AG10803 (cell line): ENCODE measurements at regions not wholly inside any gene's neighbourhood (a gene's known extent, or its start where the extent isn't known, plus 50 kb on each side); places are given as distances from the start of the nearest gene placed in this dataset.

Experiments
- DNase-seq: peaks from one replicate; pipeline ENCODE4 v3.0.0; 2010; ENCODE audit warnings: low read depth
- H3K4me3 ChIP-seq: 2 replicates; pipeline ENCODE4 v1.5.1; 2011; ENCODE audit warnings: mild to moderate bottlenecking, low read length, control low read depth
- CTCF ChIP-seq: conservative IDR thresholded peaks from 2 replicates; pipeline ENCODE4 v1.5.1; 2011; ENCODE audit warnings: mild to moderate bottlenecking, low read length, control low read depth, inconsistent platforms

GRCh38 chr10:52420656-52421055, 106.6 kb downstream of the DKK1 start:
- H3K4me3 ChIP-seq: no peak overlapping the region
- no peak for TF ChIP-seq CTCF
- DNase-seq: no peak

GRCh38 chr10:52423369-52423768, 109.3 kb downstream of the DKK1 start:
- no peak for TF ChIP-seq CTCF
- H3K4me3 ChIP-seq: no peak overlapping the region
- no peak for DNase-seq

- no peak for DNase-seq
- no peak for TF ChIP-seq CTCF
- H3K4me3 ChIP-seq: no peak overlapping the region
Observed at GRCh38 chr10:52424341-52424740, 110.3 kb downstream of the DKK1 start.

- no peak for DNase-seq
- no peak overlapping the region for H3K4me3 ChIP-seq
- no peak for TF ChIP-seq CTCF
Observed at GRCh38 chr10:52434734-52435133, 120.7 kb downstream of the DKK1 start.

- H3K4me3 ChIP-seq: no peak overlapping the region
- peak; percentile 57 for DNase-seq
- no peak for TF ChIP-seq CTCF
Observed at GRCh38 chr10:52436664-52437063, 122.6 kb downstream of the DKK1 start.

GRCh38 chr10:52437205-52437646, 123.1 kb downstream of the DKK1 start:
- peak; percentile 15 for DNase-seq
- no peak overlapping the region for H3K4me3 ChIP-seq
- no peak for TF ChIP-seq CTCF

GRCh38 chr10:52438119-52438518, 124.0 kb downstream of the DKK1 start:
- no peak for TF ChIP-seq CTCF
- no peak overlapping the region for H3K4me3 ChIP-seq
- DNase-seq: no peak
